Mesendoderm (in vitro differentiated cells): ENCODE measurements at regions not wholly inside any gene's neighbourhood (a gene's known extent, or its start where the extent isn't known, plus 50 kb on each side); places are given as distances from the start of the nearest gene placed in this dataset.
A peak's percentile ranks its signal among the peaks of the same experiment; 100 is the strongest.

Experiments
- DNase-seq: peaks from one replicate; pipeline ENCODE4 v3.0.0; 2013
- H2AK5ac ChIP-seq: 2 replicates; pipeline ENCODE4 v1.6.1; 2013; ENCODE audit warnings: low read length, inconsistent platforms
- H2BK120ac ChIP-seq: 2 replicates; pipeline ENCODE4 v1.6.1; 2013; ENCODE audit warnings: low read depth, mild to moderate bottlenecking, low read length, moderate library complexity, mixed read lengths
- H2BK15ac ChIP-seq: replicated peaks from 2 replicates; pipeline ENCODE4 v1.6.1; 2013; ENCODE audit warnings: low read depth, mild to moderate bottlenecking, moderate library complexity
- H2BK5ac ChIP-seq: 2 replicates; pipeline ENCODE4 v1.6.1; 2013; ENCODE audit warnings: low read length, inconsistent platforms
- H3K18ac ChIP-seq: 2 replicates; pipeline ENCODE4 v1.6.1; 2013; ENCODE audit warnings: mild to moderate bottlenecking, low read length, mixed read lengths
- H3K23ac ChIP-seq: one replicate; pipeline ENCODE4 v1.6.1; 2013; ENCODE audit warnings: low read length
- H3K27ac ChIP-seq: 2 replicates; pipeline ENCODE4 v1.5.1; 2013; ENCODE audit warnings: low read depth, mild to moderate bottlenecking, inconsistent platforms, low read length, moderate library complexity
- H3K27me3 ChIP-seq: 2 replicates; pipeline ENCODE4 v1.6.1; 2013; ENCODE audit warnings: low read length, control low read depth, mild to moderate bottlenecking, inconsistent platforms; ENCODE audit not compliant: insufficient read depth, poor library complexity
- H3K36me3 ChIP-seq: 2 replicates; pipeline ENCODE4 v1.6.1; 2013; ENCODE audit warnings: low read length, inconsistent platforms; ENCODE audit not compliant: control insufficient read depth, insufficient read depth
- H3K4ac ChIP-seq: one replicate; pipeline ENCODE4 v1.6.1; 2013; ENCODE audit warnings: low read depth, mild to moderate bottlenecking, low read length, moderate library complexity
- H3K4me1 ChIP-seq: 2 replicates; pipeline ENCODE4 v1.6.1; 2013; ENCODE audit warnings: low read depth, low read length, inconsistent platforms; ENCODE audit not compliant: control insufficient read depth
- H3K4me2 ChIP-seq: 2 replicates; pipeline ENCODE4 v1.6.1; 2013; ENCODE audit warnings: low read length
- H3K4me3 ChIP-seq: 2 replicates; pipeline ENCODE4 v1.5.1; 2013; ENCODE audit warnings: mild to moderate bottlenecking, low read length
- H3K56ac ChIP-seq: one replicate; pipeline ENCODE4 v1.6.1; 2013; ENCODE audit warnings: low read length
- H3K79me1 ChIP-seq: 2 replicates; pipeline ENCODE4 v1.6.1; 2013; ENCODE audit warnings: low read length, inconsistent platforms
- H3K79me2 ChIP-seq: 2 replicates; pipeline ENCODE4 v1.6.1; 2013; ENCODE audit warnings: mild to moderate bottlenecking, low read length; ENCODE audit not compliant: control insufficient read depth, insufficient read depth
- H3K9ac ChIP-seq: 2 replicates; pipeline ENCODE4 v1.6.1; 2013; ENCODE audit warnings: low read length, inconsistent platforms
- H4K5ac ChIP-seq: one replicate; pipeline ENCODE4 v1.6.1; 2013; ENCODE audit warnings: low read length
- H4K8ac ChIP-seq: one replicate; pipeline ENCODE4 v1.6.1; 2013; ENCODE audit warnings: low read depth, mild to moderate bottlenecking, control low read depth, low read length, moderate library complexity
- WGBS: extraction: QIAGEN DNeasy Blood & Tissue Kit; methylation state at CpG from one replicate; pipeline ENCODE4 v1.1.7; 2013; ENCODE audit warnings: low lambda C conversion rate, missing lambda C conversion rate; ENCODE audit not compliant: insufficient coverage; ENCODE audit errors: extremely low coverage; 5-methylcytosine and 5-hydroxymethylcytosine counted together

DNA sequence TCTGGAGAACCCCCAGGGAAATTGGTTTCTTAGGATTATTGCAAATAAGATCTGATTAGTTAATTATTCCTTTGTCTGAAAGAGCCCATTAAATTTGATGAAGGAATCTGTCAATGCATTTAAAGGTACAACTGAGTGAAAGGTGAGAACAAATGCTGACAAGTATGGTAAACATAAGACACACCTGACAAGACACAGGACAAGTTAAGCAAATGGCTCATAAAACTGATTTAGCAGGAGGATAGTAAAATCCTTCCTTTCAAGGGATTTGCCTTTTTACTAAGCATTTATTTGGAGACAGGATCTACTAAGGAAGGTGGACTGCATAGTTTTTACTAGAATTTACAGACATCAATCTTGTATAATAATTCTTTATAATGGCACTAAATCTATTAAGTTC lies 553.9 kb downstream of the SPRY1 start:
- no peak overlapping the region for H3K23ac ChIP-seq
- no peak overlapping the region for H3K4ac ChIP-seq
- H3K56ac ChIP-seq: no peak overlapping the region
- H3K4me2 ChIP-seq: no peak overlapping the region
- H3K4me3 ChIP-seq: no peak overlapping the region
- DNase-seq: peak; percentile 14
- H2BK15ac ChIP-seq: no peak overlapping the region
- H3K36me3 ChIP-seq: no peaks in the 10 kb centered on the region
- no peaks in the 10 kb centered on the region for H3K79me1 ChIP-seq
- no peak overlapping the region for H2AK5ac ChIP-seq
- H4K5ac ChIP-seq: no peak overlapping the region
- no peaks in the 10 kb centered on the region for H3K4me1 ChIP-seq
- H4K8ac ChIP-seq: no peak overlapping the region
- H2BK5ac ChIP-seq: no peak overlapping the region
- H2BK120ac ChIP-seq: no peak overlapping the region
- no peaks in the 10 kb centered on the region for H3K27me3 ChIP-seq
- no peak overlapping the region for H3K27ac ChIP-seq
- no peak overlapping the region for H3K9ac ChIP-seq
- no peak overlapping the region for H3K18ac ChIP-seq
- H3K79me2 ChIP-seq: no peaks in the 10 kb centered on the region

DNA sequence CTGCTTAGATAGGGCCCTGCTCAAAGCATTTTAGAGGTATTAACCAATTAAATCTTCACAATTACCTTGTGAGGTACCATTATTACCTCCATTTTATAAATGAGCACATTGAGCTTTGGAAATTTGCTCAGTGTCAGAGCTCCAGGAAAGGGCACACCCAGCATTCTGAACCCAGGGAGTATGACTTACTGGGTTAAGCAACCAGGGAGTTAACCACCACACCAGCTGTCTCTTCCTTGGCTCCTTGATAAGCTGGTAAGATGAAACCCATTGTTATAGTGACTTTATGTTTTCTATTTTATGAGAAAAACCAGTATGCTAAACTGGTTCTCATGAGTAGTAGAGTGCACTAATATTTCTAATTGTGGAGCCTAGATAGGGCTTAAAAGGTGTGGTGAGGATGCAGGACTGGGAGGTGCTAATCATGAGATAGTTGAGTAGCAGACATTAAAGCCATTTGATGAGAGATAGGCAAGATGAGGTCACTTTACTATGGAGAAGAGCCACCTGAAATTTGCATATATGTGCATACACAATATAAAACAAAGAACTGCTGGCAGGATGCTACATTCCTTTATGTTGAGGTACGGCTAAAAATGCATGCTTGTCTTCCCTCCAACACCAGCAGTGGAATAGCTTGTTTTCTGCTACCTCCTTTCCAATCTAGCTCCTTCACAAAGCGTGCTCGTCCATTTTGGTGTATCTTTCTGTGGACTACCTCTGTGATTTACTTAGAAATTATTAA lies 556.1 kb downstream of the SPRY1 start:
- Histone ChIP-seq H3K4me1 (no peaks in the 10 kb centered on the region), H3K79me2 (no peaks in the 10 kb centered on the region), H3K4ac (no peak overlapping the region), H3K4me2 (no peak overlapping the region), H3K27ac (no peak overlapping the region), H2BK120ac (no peak overlapping the region), H3K18ac (peak overlapping the region; percentile 76), H3K4me3 (no peak overlapping the region), H2BK15ac (no peak overlapping the region), H3K36me3 (no peaks in the 10 kb centered on the region), H2AK5ac (no peak overlapping the region), H2BK5ac (no peak overlapping the region), H3K9ac (no peak overlapping the region), H3K27me3 (no peaks in the 10 kb centered on the region), H4K5ac (no peak overlapping the region), H3K79me1 (no peaks in the 10 kb centered on the region), H3K23ac (no peak overlapping the region), H3K56ac (no peak overlapping the region), H4K8ac (no peak overlapping the region)
- DNase-seq: peak; percentile 97
- WGBS: no CpG with 5 or more reads among the region's 3 CpGs

DNA sequence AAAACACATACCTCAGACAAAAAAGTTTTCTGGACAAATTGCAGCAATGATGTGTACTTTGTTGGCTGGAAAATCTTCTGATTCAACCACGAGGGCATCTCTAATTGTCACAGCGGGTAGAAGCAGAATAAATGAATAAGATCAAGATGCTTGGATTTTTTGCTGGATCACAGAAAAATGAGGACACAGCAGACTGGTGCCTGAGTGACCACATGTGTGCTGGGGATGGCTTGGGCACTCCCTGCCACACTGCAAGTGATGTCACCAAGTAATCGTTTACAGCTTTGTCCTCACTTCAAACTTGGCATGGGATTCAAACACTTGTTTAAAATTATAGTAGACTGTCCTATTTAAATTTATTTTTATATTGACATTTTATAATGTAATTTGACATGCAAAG lies 557.0 kb downstream of the SPRY1 start:
- peak; percentile 13 for DNase-seq
- Histone ChIP-seq H2AK5ac (no peak overlapping the region), H3K18ac (no peak overlapping the region), H3K9ac (no peak overlapping the region), H3K27me3 (no peaks in the 10 kb centered on the region), H3K79me2 (no peaks in the 10 kb centered on the region), H3K79me1 (no peaks in the 10 kb centered on the region), H3K4me3 (no peak overlapping the region), H4K5ac (no peak overlapping the region), H3K4ac (no peak overlapping the region), H3K27ac (no peak overlapping the region), H3K4me1 (no peaks in the 10 kb centered on the region), H2BK5ac (peak overlapping the region; percentile 14), H4K8ac (no peak overlapping the region), H3K36me3 (no peaks in the 10 kb centered on the region), H2BK120ac (peak overlapping the region; percentile 79), H3K23ac (no peak overlapping the region), H3K56ac (no peak overlapping the region), H2BK15ac (no peak overlapping the region), H3K4me2 (no peak overlapping the region)
- WGBS: no CpG with 5 or more reads among the region's 3 CpGs

DNA sequence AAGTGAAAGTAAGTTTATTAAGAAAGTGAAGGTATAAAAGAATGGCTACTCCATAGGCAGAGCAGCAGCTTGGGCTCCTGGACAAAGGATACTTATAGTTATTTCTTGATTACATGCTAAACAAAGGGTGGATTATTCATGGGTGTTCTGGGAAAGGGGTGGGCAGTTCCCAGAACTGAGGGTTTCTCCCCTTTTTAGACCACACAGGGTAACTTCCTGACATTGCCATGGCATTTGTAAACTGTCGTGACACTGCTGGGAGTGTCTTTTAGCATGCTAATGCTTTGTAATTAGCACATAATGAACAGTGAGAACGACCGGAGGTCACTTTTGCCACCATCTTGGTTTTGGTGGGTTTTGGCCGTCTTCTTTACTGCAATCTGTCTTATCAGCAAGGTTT lies 557.6 kb downstream of the SPRY1 start:
- H3K36me3 ChIP-seq: no peaks in the 10 kb centered on the region
- no peaks in the 10 kb centered on the region for H3K79me2 ChIP-seq
- H3K79me1 ChIP-seq: no peaks in the 10 kb centered on the region
- H2BK120ac ChIP-seq: no peak overlapping the region
- H3K23ac ChIP-seq: no peak overlapping the region
- no peak overlapping the region for H2BK5ac ChIP-seq
- H3K27me3 ChIP-seq: no peaks in the 10 kb centered on the region
- H4K5ac ChIP-seq: no peak overlapping the region
- no peak overlapping the region for H3K4me2 ChIP-seq
- no CpG with 5 or more reads among the region's 4 CpGs for WGBS
- no peaks in the 10 kb centered on the region for H3K4me1 ChIP-seq
- H3K56ac ChIP-seq: no peak overlapping the region
- no peak overlapping the region for H3K18ac ChIP-seq
- H2BK15ac ChIP-seq: no peak overlapping the region
- no peak overlapping the region for H4K8ac ChIP-seq
- no peak overlapping the region for H3K9ac ChIP-seq
- no peak overlapping the region for H3K4ac ChIP-seq
- H2AK5ac ChIP-seq: no peak overlapping the region
- no peak overlapping the region for H3K27ac ChIP-seq
- H3K4me3 ChIP-seq: no peak overlapping the region
- DNase-seq: peak; percentile 22

DNA sequence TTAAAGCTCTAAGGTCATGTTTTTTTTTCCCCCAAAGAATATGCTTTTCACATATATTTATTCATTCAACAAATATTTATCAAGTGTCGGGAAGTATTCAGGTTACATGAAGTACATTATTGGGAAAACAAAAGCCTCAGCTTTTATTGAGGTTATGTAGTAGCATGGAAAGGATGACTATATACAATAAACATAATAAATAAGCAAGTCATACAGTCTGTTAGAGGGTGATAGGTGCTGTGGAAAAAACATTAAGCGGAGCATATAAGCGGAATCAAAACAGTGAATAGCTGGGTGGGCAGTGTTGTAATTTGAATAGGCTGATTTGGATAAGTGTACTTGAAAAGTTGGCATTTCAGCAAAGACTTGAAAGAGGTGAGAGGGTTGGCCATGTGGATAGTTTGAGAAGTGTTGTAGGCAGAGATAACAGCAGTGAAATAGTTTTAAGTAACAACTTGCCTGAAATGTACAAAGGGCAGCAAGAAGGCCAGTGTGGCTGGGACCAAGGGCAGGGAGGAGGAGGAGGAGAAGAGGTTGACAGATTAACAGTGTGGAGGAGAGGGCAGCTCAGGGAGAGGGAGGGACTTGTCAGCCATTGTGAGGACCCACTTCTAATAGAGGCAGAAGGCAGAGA lies 558.7 kb downstream of the SPRY1 start:
- no peak for DNase-seq
- Histone ChIP-seq H3K36me3 (no peaks in the 10 kb centered on the region), H3K79me2 (no peaks in the 10 kb centered on the region), H3K4me1 (no peaks in the 10 kb centered on the region), H4K8ac (no peak overlapping the region), H3K56ac (no peak overlapping the region), H3K9ac (no peak overlapping the region), H3K27me3 (no peaks in the 10 kb centered on the region), H3K4me2 (no peak overlapping the region), H3K4me3 (no peak overlapping the region), H2BK120ac (no peak overlapping the region), H4K5ac (no peak overlapping the region), H2BK5ac (no peak overlapping the region), H3K27ac (no peak overlapping the region), H3K79me1 (no peaks in the 10 kb centered on the region), H3K18ac (no peak overlapping the region), H2BK15ac (no peak overlapping the region), H3K23ac (no peak overlapping the region), H2AK5ac (no peak overlapping the region), H3K4ac (no peak overlapping the region)
- WGBS: no CpG with 5 or more reads among the region's 3 CpGs

DNA sequence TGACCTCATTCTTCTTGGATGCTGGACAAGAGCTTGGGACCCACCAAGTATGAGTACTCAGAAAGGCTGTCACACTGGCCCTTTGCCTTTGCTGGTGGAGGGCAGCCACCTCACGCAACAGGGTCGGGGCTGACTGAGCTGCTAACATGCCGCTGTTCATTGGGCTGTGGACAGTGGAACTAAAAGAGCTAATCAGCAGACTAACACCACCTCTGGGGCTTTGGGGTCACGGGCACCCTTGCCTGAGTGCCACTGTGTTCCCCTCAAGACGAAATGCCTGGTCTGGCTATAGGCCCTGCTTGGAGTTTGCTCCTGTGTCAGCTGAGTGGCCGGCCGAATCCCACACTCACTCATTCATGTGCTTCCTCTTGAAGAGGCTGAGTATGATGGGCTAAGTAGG lies 559.6 kb downstream of the SPRY1 start:
- no peaks in the 10 kb centered on the region for H3K79me1 ChIP-seq
- no peak overlapping the region for H4K8ac ChIP-seq
- H3K4me1 ChIP-seq: no peaks in the 10 kb centered on the region
- no peaks in the 10 kb centered on the region for H3K27me3 ChIP-seq
- no peak overlapping the region for H2BK15ac ChIP-seq
- no peak overlapping the region for H2AK5ac ChIP-seq
- no CpG with 5 or more reads among the region's 7 CpGs for whole genome bisulfite sequencing
- no peak overlapping the region for H4K5ac ChIP-seq
- no peak overlapping the region for H3K23ac ChIP-seq
- H3K9ac ChIP-seq: no peak overlapping the region
- no peak for DNase-seq
- no peaks in the 10 kb centered on the region for H3K36me3 ChIP-seq
- no peak overlapping the region for H3K18ac ChIP-seq
- H3K27ac ChIP-seq: no peak overlapping the region
- no peak overlapping the region for H3K56ac ChIP-seq
- H3K4ac ChIP-seq: no peak overlapping the region
- no peak overlapping the region for H2BK5ac ChIP-seq
- H3K4me2 ChIP-seq: no peak overlapping the region
- no peak overlapping the region for H3K4me3 ChIP-seq
- H2BK120ac ChIP-seq: no peak overlapping the region
- H3K79me2 ChIP-seq: no peaks in the 10 kb centered on the region
